Activated CD4-positive, alpha-beta memory T cell treated with anti-CD3 and anti-CD28 coated beads, Interleukin-2, amount 10 ng/mL, durations not matched to agents 7 days and 5 days (primary cell): ENCODE measurements at regions not wholly inside any gene's neighbourhood (a gene's known extent, or its start where the extent isn't known, plus 50 kb on each side); places are given as distances from the start of the nearest gene placed in this dataset.

Source experiments
- CTCF ChIA-PET: fragments of 350-600 bp; sonication (Branson Sonifier 250); formaldehyde crosslinking; loops from one replicate; lab custom pipeline; 2021; ENCODE audit warnings: antibody characterized with exemption, inconsistent platforms; lab: Charles Lee
- POLR2A ChIA-PET: fragments of 350-600 bp; sonication (Branson Sonifier 250); formaldehyde crosslinking; loops from one replicate; lab custom pipeline; 2021; ENCODE audit warnings: antibody characterized with exemption; lab: Charles Lee
- DNase-seq: peaks from one replicate; pipeline ENCODE4 v3.0.0-alpha.2; 2020
- H3K27ac Mint-ChIP-seq: one replicate; pipeline ENCODE4 v1.8.0; 2021; ENCODE audit warnings: mild to moderate bottlenecking, mixed read lengths
- H3K27me3 Mint-ChIP-seq: one replicate; pipeline ENCODE4 v1.8.0; 2021; ENCODE audit warnings: mixed read lengths
- H3K36me3 Mint-ChIP-seq: one replicate; pipeline ENCODE4 v1.8.0; 2021; ENCODE audit warnings: low read depth, mixed read lengths
- H3K4me1 Mint-ChIP-seq: one replicate; pipeline ENCODE4 v1.8.0; 2021; ENCODE audit warnings: mixed read lengths
- H3K4me3 Mint-ChIP-seq: one replicate; pipeline ENCODE4 v1.8.0; 2021; ENCODE audit warnings: mild to moderate bottlenecking, mixed read lengths
- H3K9me3 Mint-ChIP-seq: one replicate; pipeline ENCODE4 v1.8.0; 2021; ENCODE audit warnings: mixed read lengths

DNA sequence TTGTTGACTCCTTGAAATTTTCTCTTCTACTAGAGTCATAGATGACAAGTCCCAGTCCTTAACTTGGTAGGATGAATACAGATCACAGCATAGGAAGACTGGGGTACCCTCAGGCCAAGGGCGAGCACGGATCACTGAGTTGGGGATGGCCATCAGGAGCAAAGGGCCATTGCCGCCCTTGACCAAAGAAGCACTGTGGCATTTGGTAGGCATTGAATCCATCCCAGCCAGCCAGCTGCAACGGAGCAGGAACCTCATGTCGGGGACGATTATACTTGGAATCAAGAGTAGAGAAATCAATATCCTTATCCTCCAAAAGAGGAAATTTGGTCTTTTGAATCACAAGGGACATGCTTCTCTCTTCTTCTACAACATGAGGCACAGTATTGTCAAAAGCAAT, 50.1 kb upstream of the ZNF573 start:
- Mint-ChIP-seq H3K27me3 (no peaks in the 10 kb centered on the region), H3K27ac (no peak overlapping the region), H3K36me3 (no peaks in the 10 kb centered on the region), H3K4me1 (no peaks in the 10 kb centered on the region), H3K4me3 (no peak overlapping the region), H3K9me3 (peaks cover 57% of the 10 kb centered on the region)
- ChIA-PET CTCF (no interaction called here), POLR2A (no interaction called here)
- DNase-seq, result no peak
